ENCODE measurements at regions not wholly inside any gene's neighbourhood (a gene's known extent, or its start where the extent isn't known, plus 50 kb on each side); places are given as distances from the start of the nearest gene placed in this dataset.

- TF ChIP-seq EP300 (IDR thresholded peaks at IDR 0.05): no peak
- TF ChIP-seq RNF2 (IDR thresholded peaks at IDR 0.05; ENCODE audit: borderline replicate concordance, low read depth): no peak
- TF ChIP-seq SREBF2 (IDR thresholded peaks at IDR 0.05): no peak
- no peak for TF ChIP-seq USF2 (IDR thresholded peaks at IDR 0.05)
- no peak for TF ChIP-seq BCL3 (IDR thresholded peaks at IDR 0.05)
- no peak for TF ChIP-seq NPAS2 (CRISPR knock-in tag; IDR thresholded peaks at IDR 0.05; ENCODE audit: borderline replicate concordance)
- no peak for TF ChIP-seq MAZ (IDR thresholded peaks at IDR 0.05; ENCODE audit: borderline replicate concordance, low read depth, low read length)
- TF ChIP-seq RARB (CRISPR knock-in tag; IDR thresholded peaks at IDR 0.05): no peak
- no peak for TF ChIP-seq SMC3 (IDR thresholded peaks at IDR 0.05)
- no peak for TF ChIP-seq CEBPB (IDR thresholded peaks at IDR 0.05)
- TF ChIP-seq ESRRA (IDR thresholded peaks at IDR 0.05; ENCODE audit: borderline replicate concordance, low read length): no peak
- TF ChIP-seq CTCF (IDR thresholded peaks at IDR 0.05): no peak
- H3K27ac ChIP-seq: no peak overlapping the region
- H3K4me2 ChIP-seq: no peak overlapping the region
- DNase-seq (ENCODE audit: low read depth in 1 of 2, low spot score in 1 of 2): no peak
- POLR2A ChIA-PET: no interaction called here
- no peaks in the 10 kb centered on the region for H3K4me1 ChIP-seq
- CTCF ChIA-PET: interaction anchor here (0.8 kb wide), 1 partner anchor 186 kb away, joined by 3 read pairs; no protein-coding TSS in a partner anchor
- H3K9me3 ChIP-seq: no peaks in the 10 kb centered on the region
- no peak for ATAC-seq
- H3K4me3 ChIP-seq: no peak overlapping the region
- no peak for FAIRE-seq
Measured at GRCh38 chr3:147890114-147890513, 480.9 kb downstream of the ZIC1 start.

GRCh38 chr3:147895509-147895908, 486.3 kb downstream of the ZIC1 start:
- no peak for ATAC-seq
- H3K27ac ChIP-seq: no peak overlapping the region
- H3K4me2 ChIP-seq: no peak overlapping the region
- ChIA-PET CTCF (interaction anchor here (1.0 kb wide), 1 partner anchor 51 kb away, joined by 4 read pairs; no protein-coding TSS in a partner anchor), POLR2A (no interaction called here)
- 30% methylated on average over 1 of the region's 1 CpG for WGBS (ENCODE audit: missing lambda C conversion rate)
- no peak for FAIRE-seq
- no peak for TF ChIP-seq HES2 (IDR thresholded peaks at IDR 0.05)
- TF ChIP-seq E2F6 (IDR thresholded peaks at IDR 0.05; ENCODE audit: borderline replicate concordance, low read depth): no peak
- no peak for TF ChIP-seq REST (IDR thresholded peaks at IDR 0.05)
- TF ChIP-seq FOSB (CRISPR knock-in tag; IDR thresholded peaks at IDR 0.05): no peak
- no peak for TF ChIP-seq RARB (CRISPR knock-in tag; IDR thresholded peaks at IDR 0.05)
- no peak for TF ChIP-seq POLR2A (IDR thresholded peaks at IDR 0.05; ENCODE audit: low read length)
- TF ChIP-seq CTCF (IDR thresholded peaks at IDR 0.05): no peak
- TF ChIP-seq CHD4 (IDR thresholded peaks at IDR 0.05; ENCODE audit: borderline replicate concordance): no peak
- H3K4me1 ChIP-seq: no peaks in the 10 kb centered on the region
- no peak overlapping the region for H3K4me3 ChIP-seq
- H3K9me3 ChIP-seq: no peaks in the 10 kb centered on the region; the same call in 2 of the 3 replicates
- no peak for DNase-seq (ENCODE audit: low read depth in 1 of 2, low spot score in 1 of 2)
